Spleen (tissue), 7 donors: ENCODE measurements at regions not wholly inside any gene's neighbourhood (a gene's known extent, or its start where the extent isn't known, plus 50 kb on each side); places are given as distances from the start of the nearest gene placed in this dataset.

Experiments
- POLR2A ChIP-seq, 3 donors: fragments of 450-650 bp; IDR thresholded peaks; one replicate each; pipeline ENCODE4 v1.5.1; 2017; ENCODE audit warnings: antibody characterized with exemption in 3 of 3, mild to moderate bottlenecking in 1 of 3
- TF ChIP-seq, protein P1 (sequence below), 11 experiments: fragments of 200-600 bp in 7 of 11; fragments of 450-650 bp in 4 of 11; sonication (generic) in 4 of 11; IDR thresholded peaks in 8 of 11; conservative IDR thresholded peaks in 3 of 11; 1 replicate in 7 of 11; 2 replicates in 4 of 11; pipeline versions ENCODE4 v1.4.0 to v1.8.0; 2016 to 2021; ENCODE audit warnings: antibody characterized with exemption in 11 of 11, inconsistent platforms in 4 of 11, mild to moderate bottlenecking in 1 of 11
- donor health status: DM: no; HTN: no; CAD: no; lungs with moderate emphysema.
- donor health status: DM: no; HTN: no; CAD: no.
- donor health status: DM: no; HTN: no; CAD: no.

GRCh38 chr4:149997881-149998421 lies 80.3 kb upstream of the DCLK2 start:
- no peak for TF ChIP-seq POLR2A (IDR thresholded peaks at IDR 0.05)
- TF ChIP-seq, protein P1, sequence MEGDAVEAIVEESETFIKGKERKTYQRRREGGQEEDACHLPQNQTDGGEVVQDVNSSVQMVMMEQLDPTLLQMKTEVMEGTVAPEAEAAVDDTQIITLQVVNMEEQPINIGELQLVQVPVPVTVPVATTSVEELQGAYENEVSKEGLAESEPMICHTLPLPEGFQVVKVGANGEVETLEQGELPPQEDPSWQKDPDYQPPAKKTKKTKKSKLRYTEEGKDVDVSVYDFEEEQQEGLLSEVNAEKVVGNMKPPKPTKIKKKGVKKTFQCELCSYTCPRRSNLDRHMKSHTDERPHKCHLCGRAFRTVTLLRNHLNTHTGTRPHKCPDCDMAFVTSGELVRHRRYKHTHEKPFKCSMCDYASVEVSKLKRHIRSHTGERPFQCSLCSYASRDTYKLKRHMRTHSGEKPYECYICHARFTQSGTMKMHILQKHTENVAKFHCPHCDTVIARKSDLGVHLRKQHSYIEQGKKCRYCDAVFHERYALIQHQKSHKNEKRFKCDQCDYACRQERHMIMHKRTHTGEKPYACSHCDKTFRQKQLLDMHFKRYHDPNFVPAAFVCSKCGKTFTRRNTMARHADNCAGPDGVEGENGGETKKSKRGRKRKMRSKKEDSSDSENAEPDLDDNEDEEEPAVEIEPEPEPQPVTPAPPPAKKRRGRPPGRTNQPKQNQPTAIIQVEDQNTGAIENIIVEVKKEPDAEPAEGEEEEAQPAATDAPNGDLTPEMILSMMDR (IDR thresholded peaks at IDR 0.05 in 8 of 11, conservative IDR thresholded peaks at IDR 0.05 in 3 of 11) = no peak
